MM.1S (cell line): ENCODE measurements at regions not wholly inside any gene's neighbourhood (a gene's known extent, or its start where the extent isn't known, plus 50 kb on each side); places are given as distances from the start of the nearest gene placed in this dataset.

Experiments used
- DNase-seq: peaks from one replicate; pipeline ENCODE4 v3.0.0-alpha.2; 2015
- H2AFZ ChIP-seq: fragments of 300-600 bp; sonication (generic); 2 replicates; pipeline ENCODE4 v1.6.0; 2016; ENCODE audit warnings: antibody characterized with exemption, low read length
- H3F3A ChIP-seq: fragments of 300-600 bp; sonication (generic); 2 replicates; pipeline ENCODE4 v1.6.1; 2016; ENCODE audit warnings: mild to moderate bottlenecking, antibody characterized with exemption, low read length, moderate library complexity, mixed read lengths; ENCODE audit not compliant: insufficient read depth
- H3K27ac ChIP-seq: fragments of 300-600 bp; sonication (generic); 2 replicates; pipeline ENCODE4 v1.5.1; 2016; ENCODE audit warnings: mild to moderate bottlenecking, low read length
- H3K27me3 ChIP-seq: fragments of 300-600 bp; sonication (generic); replicated peaks from 2 replicates; pipeline ENCODE4 v1.6.0; 2016; ENCODE audit warnings: low read length; ENCODE audit not compliant: insufficient read depth
- H3K36me3 ChIP-seq: fragments of 300-600 bp; sonication (generic); replicated peaks from 2 replicates; pipeline ENCODE4 v1.6.1; 2016; ENCODE audit warnings: mild to moderate bottlenecking, low read length, mixed read lengths; ENCODE audit not compliant: insufficient read depth
- H3K4me1 ChIP-seq: fragments of 300-600 bp; sonication (generic); 2 replicates; pipeline ENCODE4 v1.6.1; 2016; ENCODE audit warnings: low read length, mixed read lengths
- H3K4me2 ChIP-seq: fragments of 300-600 bp; sonication (generic); 2 replicates; pipeline ENCODE4 v1.6.0; 2016; ENCODE audit warnings: low read depth, low read length
- H3K4me3 ChIP-seq: fragments of 300-600 bp; sonication (generic); 2 replicates; pipeline ENCODE4 v1.5.1; 2016; ENCODE audit warnings: low read length, mixed read lengths
- H3K79me2 ChIP-seq: fragments of 300-600 bp; sonication (generic); 2 replicates; pipeline ENCODE4 v1.6.1; 2016; ENCODE audit warnings: mixed run types, low read length, mixed read lengths
- H3K9ac ChIP-seq: fragments of 300-600 bp; sonication (generic); 2 replicates; pipeline ENCODE4 v1.6.1; 2016; ENCODE audit warnings: low read length, mixed read lengths
- H3K9me2 ChIP-seq: fragments of 300-600 bp; sonication (generic); replicated peaks from 2 replicates; pipeline ENCODE4 v1.6.1; 2016; ENCODE audit warnings: mild to moderate bottlenecking, low read length, mixed read lengths; ENCODE audit not compliant: insufficient read depth
- H3K9me3 ChIP-seq: fragments of 300-600 bp; sonication (generic); replicated peaks from 2 replicates; pipeline ENCODE4 v1.6.1; 2016; ENCODE audit warnings: mild to moderate bottlenecking, low read length, mixed read lengths; ENCODE audit not compliant: insufficient read depth
- H4K20me1 ChIP-seq: fragments of 300-600 bp; sonication (generic); 2 replicates; pipeline ENCODE4 v1.6.1; 2016; ENCODE audit warnings: mild to moderate bottlenecking, low read length, moderate library complexity, mixed read lengths; ENCODE audit not compliant: insufficient read depth
- CTCF ChIP-seq: fragments of 300-600 bp; sonication (generic); IDR thresholded peaks from 2 replicates; pipeline ENCODE4 v1.5.1; 2016; ENCODE audit warnings: antibody characterized with exemption, low read length, mixed read lengths
- EZH2 ChIP-seq: fragments of 300-600 bp; sonication (generic); optimal IDR thresholded peaks from 2 replicates; pipeline ENCODE3; 2017; ENCODE audit warnings: low read depth, mild to moderate bottlenecking, antibody characterized with exemption, low read length, mixed read lengths
- EZH2phosphoT487 ChIP-seq: fragments of 300-600 bp; sonication (generic); IDR thresholded peaks from 2 replicates; pipeline ENCODE4 v1.6.1; 2018; ENCODE audit warnings: antibody characterized with exemption, low read length

- Histone ChIP-seq H3K4me2 (no peak overlapping the region), H3K9ac (no peak overlapping the region), H3K4me1 (peaks cover 5% of the 10 kb centered on the region; the same call in 1 of the 2 replicates), H3K27me3 (no peaks in the 10 kb centered on the region), H2AFZ (no peak overlapping the region), H3K27ac (no peak overlapping the region), H3K4me3 (no peak overlapping the region), H3K36me3 (no peaks in the 10 kb centered on the region), H3K9me3 (no peaks in the 10 kb centered on the region), H3K9me2 (no peaks in the 10 kb centered on the region), H3F3A (no peaks in the 10 kb centered on the region), H3K79me2 (no peaks in the 10 kb centered on the region), H4K20me1 (no peaks in the 10 kb centered on the region)
- DNase-seq = no peak
- TF ChIP-seq CTCF (no peak), EZH2phosphoT487 (no peak), EZH2 (no peak)
Observed at GRCh38 chr21:28834335-28835238, 158.1 kb downstream of the LTN1 start.

GRCh38 chr21:28833609-28834008 lies 159.1 kb downstream of the LTN1 start:
- H3K4me1 ChIP-seq = peaks cover 5% of the 10 kb centered on the region; the same call in 1 of the 2 replicates

GRCh38 chr21:28833182-28833581 lies 159.5 kb downstream of the LTN1 start:
- H3K9me2 ChIP-seq = no peaks in the 10 kb centered on the region
- H3K4me1 ChIP-seq = peaks cover 5% of the 10 kb centered on the region; the same call in 1 of the 2 replicates
- no peaks in the 10 kb centered on the region for H3K9me3 ChIP-seq
- H3K27me3 ChIP-seq = no peaks in the 10 kb centered on the region
- no peak for DNase-seq
- H4K20me1 ChIP-seq = no peaks in the 10 kb centered on the region
- H3K79me2 ChIP-seq = no peaks in the 10 kb centered on the region
- H3F3A ChIP-seq = no peaks in the 10 kb centered on the region
- H2AFZ ChIP-seq = no peak overlapping the region
- H3K9ac ChIP-seq = no peak overlapping the region
- no peaks in the 10 kb centered on the region for H3K36me3 ChIP-seq
- TF ChIP-seq EZH2 (no peak), CTCF (no peak), EZH2phosphoT487 (no peak)
- no peak overlapping the region for H3K4me3 ChIP-seq
- H3K4me2 ChIP-seq = no peak overlapping the region
- no peak overlapping the region for H3K27ac ChIP-seq

More at GRCh38 chr21:28833609-28834008, 159.1 kb downstream of the LTN1 start:
- Histone ChIP-seq H3K4me2 (no peak overlapping the region), H2AFZ (no peak overlapping the region), H4K20me1 (no peaks in the 10 kb centered on the region), H3K36me3 (no peaks in the 10 kb centered on the region), H3K9me3 (no peaks in the 10 kb centered on the region), H3K27ac (no peak overlapping the region), H3F3A (no peaks in the 10 kb centered on the region), H3K27me3 (no peaks in the 10 kb centered on the region), H3K79me2 (no peaks in the 10 kb centered on the region), H3K4me3 (no peak overlapping the region), H3K9me2 (no peaks in the 10 kb centered on the region), H3K9ac (no peak overlapping the region)
- no peak for DNase-seq
- TF ChIP-seq CTCF (no peak), EZH2phosphoT487 (no peak), EZH2 (no peak)
